GM19043 (cell line): ENCODE measurements at regions not wholly inside any gene's neighbourhood (a gene's known extent, or its start where the extent isn't known, plus 50 kb on each side); places are given as distances from the start of the nearest gene placed in this dataset.
"Not testable (repeated sequence)": the region's sequence is repeated elsewhere in the genome, so short reads cannot be mapped to it uniquely, and the experiment has no call there.

Source experiments
- ATAC-seq: cut with Tn5 transposase; IDR thresholded peaks from one replicate; pipeline ENCODE4 v1.9.1; 2021; ENCODE audit warnings: low read depth; ENCODE audit not compliant: unreplicated experiment

GRCh38 chrX:144185197-144185596 is 301.3 kb downstream of the UBE2NL start:
- peak; percentile 63 for ATAC-seq

- not testable (repeated sequence) for ATAC-seq
Observed at GRCh38 chrX:144188489-144188888, 304.6 kb downstream of the UBE2NL start.

- ATAC-seq = not testable (repeated sequence)
Observed at GRCh38 chrX:144197057-144197456, 313.2 kb downstream of the UBE2NL start.

GRCh38 chrX:144202726-144203125 is 318.9 kb downstream of the UBE2NL start:
- not testable (repeated sequence) for ATAC-seq

- ATAC-seq = not testable (repeated sequence)
Observed at GRCh38 chrX:144208360-144209024, 324.6 kb downstream of the UBE2NL start.

GRCh38 chrX:144214651-144215050 is 330.8 kb downstream of the UBE2NL start:
- no peak for ATAC-seq

- ATAC-seq = no peak
Observed at GRCh38 chrX:144219035-144219434, 335.2 kb downstream of the UBE2NL start.

- not testable (repeated sequence) for ATAC-seq
Observed at GRCh38 chrX:144231116-144231785, 347.4 kb downstream of the UBE2NL start.

- no peak for ATAC-seq
Observed at GRCh38 chrX:144253356-144253755, 369.5 kb downstream of the UBE2NL start.

- ATAC-seq = no peak
Observed at GRCh38 chrX:144259054-144259453, 375.2 kb downstream of the UBE2NL start.

GRCh38 chrX:144265641-144266040 is 381.8 kb downstream of the UBE2NL start:
- no peak for ATAC-seq

- no peak for ATAC-seq
Observed at GRCh38 chrX:144275367-144275766, 391.5 kb downstream of the UBE2NL start.

GRCh38 chrX:144275843-144276242 is 392.0 kb downstream of the UBE2NL start:
- ATAC-seq = no peak

GRCh38 chrX:144293229-144293628 is 409.4 kb downstream of the UBE2NL start:
- no peak for ATAC-seq

- no peak for ATAC-seq
Observed at GRCh38 chrX:144295921-144296320, 412.1 kb downstream of the UBE2NL start.

- no peak for ATAC-seq
Observed at GRCh38 chrX:144297221-144297620, 413.4 kb downstream of the UBE2NL start.

- no peak for ATAC-seq
Observed at GRCh38 chrX:144327495-144327894, 443.6 kb downstream of the UBE2NL start.

- no peak for ATAC-seq
Observed at GRCh38 chrX:144333429-144333828, 449.6 kb downstream of the UBE2NL start.

- ATAC-seq = no peak
Observed at GRCh38 chrX:144334577-144334976, 450.7 kb downstream of the UBE2NL start.

- no peak for ATAC-seq
Observed at GRCh38 chrX:144335402-144335801, 451.5 kb downstream of the UBE2NL start.

- no peak for ATAC-seq
Observed at GRCh38 chrX:144379156-144379555, 495.3 kb downstream of the UBE2NL start.

GRCh38 chrX:144388738-144389137 is 504.9 kb downstream of the UBE2NL start:
- ATAC-seq = no peak
